Vagina (tissue), 2 donors: ENCODE measurements at regions not wholly inside any gene's neighbourhood (a gene's known extent, or its start where the extent isn't known, plus 50 kb on each side); places are given as distances from the start of the nearest gene placed in this dataset.

Experiments
- POLR2A ChIP-seq, 2 donors: fragments of 450-650 bp; IDR thresholded peaks; one replicate each; pipeline ENCODE4 v1.6.1; 2017; ENCODE audit warnings: antibody characterized with exemption in 2 of 2, mild to moderate bottlenecking in 2 of 2, moderate library complexity in 2 of 2
- POLR2AphosphoS5 ChIP-seq, 2 donors: sonication (generic); formaldehyde crosslinking; IDR thresholded peaks; one replicate each; pipeline ENCODE4 v1.9.0; 2017; ENCODE audit warnings: antibody characterized with exemption in 2 of 2, mild to moderate bottlenecking in 2 of 2, low read depth in 1 of 2; ENCODE audit not compliant: insufficient read depth in 1 of 2
- TF ChIP-seq, protein P1 (sequence below), 3 experiments: fragments of 450-650 bp in 2 of 3; fragments of 200-600 bp in 1 of 3; sonication (generic) in 1 of 3; IDR thresholded peaks; one replicate each; pipeline ENCODE4 v1.5.1; 2017 to 2019; ENCODE audit warnings: antibody characterized with exemption in 3 of 3, mild to moderate bottlenecking in 2 of 3, moderate library complexity in 2 of 3

DNA sequence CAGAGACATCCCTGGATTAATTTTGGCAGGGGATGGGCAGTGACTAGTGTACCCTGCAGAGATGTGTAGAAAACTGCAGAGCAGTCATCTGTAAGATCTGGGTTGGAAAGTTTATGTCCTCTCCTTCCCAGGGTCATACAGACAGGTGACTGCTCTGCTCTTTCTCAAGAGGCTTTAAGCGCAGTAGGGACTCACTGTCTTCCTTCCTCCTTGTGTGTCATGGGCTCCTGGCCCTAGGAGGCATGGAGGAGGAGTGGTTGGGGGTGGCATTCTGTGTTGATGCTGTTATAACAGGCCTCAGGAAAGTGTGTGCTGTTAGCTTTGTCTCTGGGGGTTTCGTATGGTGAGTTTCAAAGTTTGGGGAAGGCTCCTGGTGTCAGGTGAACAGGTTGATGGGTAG lies 130.5 kb upstream of the MGAT5 start:
- TF ChIP-seq POLR2AphosphoS5 (IDR thresholded peaks at IDR 0.05; ENCODE audit: insufficient read depth in 1 of 2, low read depth in 1 of 2) (no peak), POLR2A (IDR thresholded peaks at IDR 0.05) (no peak)
- TF ChIP-seq, protein P1, sequence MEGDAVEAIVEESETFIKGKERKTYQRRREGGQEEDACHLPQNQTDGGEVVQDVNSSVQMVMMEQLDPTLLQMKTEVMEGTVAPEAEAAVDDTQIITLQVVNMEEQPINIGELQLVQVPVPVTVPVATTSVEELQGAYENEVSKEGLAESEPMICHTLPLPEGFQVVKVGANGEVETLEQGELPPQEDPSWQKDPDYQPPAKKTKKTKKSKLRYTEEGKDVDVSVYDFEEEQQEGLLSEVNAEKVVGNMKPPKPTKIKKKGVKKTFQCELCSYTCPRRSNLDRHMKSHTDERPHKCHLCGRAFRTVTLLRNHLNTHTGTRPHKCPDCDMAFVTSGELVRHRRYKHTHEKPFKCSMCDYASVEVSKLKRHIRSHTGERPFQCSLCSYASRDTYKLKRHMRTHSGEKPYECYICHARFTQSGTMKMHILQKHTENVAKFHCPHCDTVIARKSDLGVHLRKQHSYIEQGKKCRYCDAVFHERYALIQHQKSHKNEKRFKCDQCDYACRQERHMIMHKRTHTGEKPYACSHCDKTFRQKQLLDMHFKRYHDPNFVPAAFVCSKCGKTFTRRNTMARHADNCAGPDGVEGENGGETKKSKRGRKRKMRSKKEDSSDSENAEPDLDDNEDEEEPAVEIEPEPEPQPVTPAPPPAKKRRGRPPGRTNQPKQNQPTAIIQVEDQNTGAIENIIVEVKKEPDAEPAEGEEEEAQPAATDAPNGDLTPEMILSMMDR (IDR thresholded peaks at IDR 0.05) = no peak
